HG03565 (cell line): ENCODE measurements at regions not wholly inside any gene's neighbourhood (a gene's known extent, or its start where the extent isn't known, plus 50 kb on each side); places are given as distances from the start of the nearest gene placed in this dataset.

ENCODE experiments used
- ATAC-seq: cut with Tn5 transposase; IDR thresholded peaks from one replicate; pipeline ENCODE4 v1.9.1; 2021; ENCODE audit warnings: mild to moderate bottlenecking, moderate library complexity; ENCODE audit not compliant: unreplicated experiment

DNA sequence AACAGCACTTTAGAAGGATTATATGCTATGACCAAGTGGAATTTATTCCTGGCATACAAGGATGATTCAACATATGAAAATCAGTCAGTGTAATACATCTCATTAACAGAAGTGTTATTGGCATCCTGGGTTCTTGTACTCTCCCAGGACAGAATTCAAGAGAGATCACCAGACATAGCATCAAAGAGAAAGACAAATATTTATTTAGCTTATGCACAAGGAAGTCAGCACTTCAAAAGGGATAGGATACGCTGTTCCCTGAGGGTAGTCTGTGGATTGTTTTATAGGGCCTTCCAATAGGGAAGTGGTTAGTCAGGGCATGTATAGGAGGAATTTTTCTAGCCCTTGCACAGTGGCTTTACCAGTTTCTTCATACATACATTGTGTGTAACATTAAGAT is 1238.0 kb downstream of the PCDH17 start:
- ATAC-seq, result no peak

DNA sequence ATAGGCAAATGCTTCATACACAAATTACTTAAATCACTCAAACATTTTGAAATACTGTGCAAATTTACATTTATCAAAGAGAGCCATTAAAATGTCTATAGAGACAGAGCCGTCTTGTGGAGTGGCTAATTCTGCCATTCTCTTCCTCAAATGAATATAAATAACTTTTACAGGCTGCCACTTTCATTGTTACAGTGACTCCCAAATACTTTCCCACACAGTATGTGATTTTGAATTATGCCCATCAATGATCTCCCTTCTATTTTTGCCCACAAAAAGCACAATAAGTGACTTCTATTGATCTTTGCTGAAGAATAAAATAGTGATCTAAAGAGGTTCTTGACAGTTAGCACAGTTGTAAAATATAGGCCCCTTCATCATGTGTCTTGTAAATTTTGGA is 1244.9 kb downstream of the PCDH17 start:
- no peak for ATAC-seq

DNA sequence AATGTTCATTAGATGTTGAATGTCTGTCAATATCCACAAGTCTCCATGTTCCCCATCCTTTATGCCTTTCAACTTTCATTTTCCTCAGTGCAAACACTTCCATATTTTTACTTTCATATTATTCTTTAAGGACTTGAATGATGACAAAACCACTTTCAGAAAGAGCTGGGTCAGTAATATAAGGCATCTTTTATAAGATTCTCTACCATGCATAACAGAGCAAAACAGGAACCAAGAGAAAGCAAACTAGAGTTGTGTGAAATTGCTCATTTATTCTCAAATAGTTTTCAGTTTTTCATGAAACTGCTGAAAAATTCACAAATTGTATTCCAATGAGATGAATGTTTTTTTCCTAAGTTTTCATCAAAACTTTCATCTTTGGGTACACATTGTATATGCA is 1247.6 kb downstream of the PCDH17 start:
- ATAC-seq, result no peak

DNA sequence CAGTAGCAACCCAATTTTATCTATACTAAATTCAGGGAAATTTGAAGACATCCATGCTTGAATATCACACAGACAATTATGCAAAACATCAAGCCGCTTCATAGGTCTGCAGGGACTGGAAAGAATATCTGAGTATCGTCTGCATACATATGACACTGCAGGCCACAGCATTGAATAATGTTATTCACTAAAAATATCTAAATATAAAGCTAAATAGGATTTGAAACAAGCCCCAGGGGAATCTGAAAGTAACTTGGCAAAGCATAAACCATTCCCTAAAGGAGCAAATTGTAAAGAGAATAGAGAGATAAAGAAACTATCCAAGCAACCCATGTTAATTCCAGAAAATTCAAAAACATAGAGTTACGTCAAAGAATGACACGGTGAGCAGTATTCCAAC is 1251.0 kb downstream of the PCDH17 start:
- ATAC-seq, result no peak

DNA sequence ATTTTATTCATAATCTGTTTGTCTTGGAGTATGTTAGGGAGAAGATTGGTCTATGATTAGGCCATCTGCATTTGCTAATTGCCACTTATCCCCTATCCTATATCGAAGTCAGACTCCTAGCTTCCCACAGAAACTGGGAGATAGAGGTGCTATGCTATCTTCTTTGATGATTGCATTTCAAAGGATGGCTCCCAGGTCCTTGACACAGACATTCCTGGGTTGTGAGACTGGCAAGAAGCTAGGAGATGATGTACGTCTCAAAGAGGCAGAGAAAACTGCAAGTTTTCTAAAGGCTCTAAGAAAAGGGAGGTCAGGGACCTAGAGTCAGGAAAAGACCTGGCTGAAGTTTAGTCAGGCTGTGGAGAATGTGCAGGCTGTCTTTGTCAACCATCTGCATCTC is 1251.9 kb downstream of the PCDH17 start:
- no peak for ATAC-seq

DNA sequence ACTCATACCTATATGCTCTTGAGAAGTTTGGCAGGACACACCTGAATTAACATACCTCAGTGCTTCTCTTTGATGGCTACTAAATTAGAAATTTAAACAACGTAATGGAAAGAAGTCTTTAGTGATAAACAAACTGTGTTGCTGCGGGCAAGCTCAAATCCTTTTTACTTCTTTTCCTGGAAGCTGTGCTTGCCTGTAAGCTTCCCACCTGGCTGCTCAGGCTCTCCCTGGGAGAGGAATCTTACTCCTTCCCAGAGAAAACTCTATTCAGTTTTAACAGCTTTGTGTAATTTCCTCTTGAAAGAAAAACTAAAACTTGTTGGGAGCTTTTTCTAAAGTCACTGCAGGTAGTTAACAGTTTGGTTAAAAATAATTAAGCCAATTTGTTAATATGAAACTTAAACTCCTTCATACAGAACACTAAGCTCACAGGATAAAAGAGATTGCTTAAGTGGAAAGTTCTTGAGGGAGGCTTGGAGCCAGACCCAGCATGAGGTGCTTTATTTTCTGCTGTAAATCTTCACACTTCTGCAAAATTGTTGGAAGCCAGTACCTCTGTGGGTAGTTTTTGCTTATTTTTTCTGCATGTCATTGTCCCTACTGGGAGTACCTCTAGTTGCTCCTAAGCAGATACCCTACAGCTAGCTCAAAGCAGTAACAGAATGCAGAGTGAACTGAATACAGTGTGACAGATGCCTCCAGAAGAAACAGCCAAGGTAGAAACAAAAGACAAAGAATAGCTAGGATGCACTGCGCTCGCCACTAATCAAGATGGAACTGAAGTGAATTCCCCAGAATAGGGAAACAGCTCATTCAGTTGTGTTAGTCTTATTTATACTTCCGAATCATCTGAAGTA is 1253.0 kb downstream of the PCDH17 start:
- ATAC-seq, result no peak

DNA sequence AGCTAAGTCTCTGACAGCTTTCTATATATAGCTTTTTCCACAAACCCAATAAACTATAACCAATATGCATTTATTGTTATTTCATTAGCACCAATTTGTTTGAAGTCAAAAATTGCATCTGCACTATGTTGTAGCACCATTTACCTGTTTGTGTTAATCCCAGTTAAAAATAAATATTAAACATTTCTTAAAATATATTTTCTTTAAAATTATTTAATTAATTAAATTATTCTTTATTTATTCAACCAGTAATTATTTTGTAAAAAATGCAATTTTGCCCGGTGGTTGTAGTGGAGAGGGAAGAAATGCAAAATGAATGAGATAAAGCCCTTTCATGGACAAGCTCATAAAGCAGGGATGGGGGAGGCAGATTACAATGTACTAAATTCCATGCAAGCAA is 1257.9 kb downstream of the PCDH17 start:
- ATAC-seq, result no peak

DNA sequence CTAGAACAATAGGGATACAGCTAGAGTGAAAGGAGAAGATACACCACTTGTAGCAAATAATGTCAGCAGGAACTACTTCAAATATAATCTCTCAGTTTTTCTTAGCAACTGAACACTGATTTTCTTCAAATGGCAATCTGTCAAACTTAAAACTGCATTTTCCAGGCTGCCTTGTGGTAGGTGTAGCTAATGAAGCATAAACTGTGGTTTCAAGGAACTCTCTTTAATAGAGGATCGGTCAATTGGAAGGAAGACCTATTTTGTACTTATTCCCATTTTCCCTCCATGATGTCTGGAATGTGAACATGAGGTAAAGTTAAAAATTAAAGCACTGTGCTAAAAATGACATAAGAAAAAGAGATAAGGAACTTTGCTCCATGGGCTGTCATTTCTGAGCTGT is 1261.9 kb downstream of the PCDH17 start:
- ATAC-seq, result no peak

DNA sequence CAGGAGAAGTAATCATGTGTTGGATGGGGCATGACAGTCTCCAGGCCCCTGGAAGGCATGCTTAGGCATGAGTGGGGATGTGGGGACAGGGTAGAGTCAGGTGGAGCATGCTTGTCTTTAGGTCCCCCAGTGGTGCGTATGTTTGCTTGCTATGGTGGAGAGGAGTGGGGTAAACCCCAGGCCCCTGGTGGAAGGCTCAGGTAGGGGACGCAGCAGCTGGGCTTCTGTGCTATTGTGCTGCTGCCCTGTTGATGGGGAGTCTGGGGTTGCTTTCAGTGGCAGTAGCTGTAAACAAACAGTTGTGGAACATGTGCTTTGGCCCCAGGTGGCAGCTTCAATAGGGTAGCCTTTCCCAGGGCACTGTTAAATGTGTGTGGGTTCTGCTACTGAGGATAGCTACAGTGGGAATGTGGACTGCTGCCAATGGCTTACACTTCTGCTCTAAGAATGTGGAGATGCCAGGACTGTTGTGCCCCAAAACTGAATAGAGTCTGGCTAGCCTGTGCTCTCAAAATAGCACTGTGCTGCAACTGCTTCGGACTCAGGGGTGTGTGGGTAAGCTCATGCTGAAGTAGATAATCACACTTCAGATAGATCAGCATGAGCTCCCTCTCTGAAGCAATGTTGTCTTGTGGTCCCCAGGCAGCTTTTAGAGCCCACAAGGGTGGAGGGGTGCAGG is 1257.3 kb downstream of the DIAPH3 start:
- ATAC-seq, result no peak

DNA sequence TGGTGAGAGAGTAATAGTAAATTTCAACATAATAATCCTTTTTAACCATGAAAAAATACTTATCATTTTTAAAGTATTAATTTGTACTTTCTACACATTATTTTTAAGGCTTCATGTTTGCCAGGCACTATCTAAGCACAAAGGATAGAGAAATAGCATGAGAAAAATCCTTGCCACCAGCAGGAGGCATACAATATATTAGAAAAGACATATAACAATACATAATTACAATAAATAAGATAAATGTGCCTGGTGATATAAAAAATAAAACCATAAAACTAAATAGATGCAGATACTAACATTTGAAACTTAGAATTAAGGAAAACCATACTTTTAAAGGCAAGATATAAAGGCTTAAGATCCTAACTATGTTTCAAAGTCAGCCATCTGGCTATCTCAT is 1256.4 kb downstream of the DIAPH3 start:
- ATAC-seq, result no peak

DNA sequence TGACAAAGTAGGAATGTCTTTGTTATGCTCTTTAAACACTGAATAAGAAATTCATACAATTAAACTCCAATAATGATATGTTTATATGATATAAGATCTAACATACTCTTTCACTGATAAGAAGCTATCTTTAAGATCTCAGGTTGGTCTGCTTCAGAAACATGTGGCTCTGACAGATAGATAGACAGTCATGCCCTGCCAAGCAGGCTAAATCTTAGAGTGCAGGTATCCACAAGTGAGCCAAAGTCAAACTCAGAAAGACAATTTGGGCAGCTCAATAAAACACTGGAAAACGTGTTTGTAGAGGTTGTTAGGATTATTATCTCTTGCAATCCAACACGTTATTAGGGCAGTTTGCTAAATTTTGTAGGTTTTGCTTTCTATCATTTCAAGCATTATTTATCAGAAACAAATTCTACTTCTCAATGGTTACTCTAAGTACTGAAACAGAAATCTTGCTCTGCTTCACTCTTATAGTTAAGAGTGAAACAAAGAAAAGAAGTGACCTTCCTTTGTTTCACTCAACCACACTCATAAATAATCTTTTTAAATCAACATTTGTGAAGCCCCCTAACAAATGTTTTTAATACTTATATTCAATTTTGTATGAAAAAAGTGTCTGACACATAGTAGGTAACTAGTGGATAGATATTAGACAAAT is 1255.6 kb downstream of the DIAPH3 start:
- ATAC-seq, result peak; percentile 44

DNA sequence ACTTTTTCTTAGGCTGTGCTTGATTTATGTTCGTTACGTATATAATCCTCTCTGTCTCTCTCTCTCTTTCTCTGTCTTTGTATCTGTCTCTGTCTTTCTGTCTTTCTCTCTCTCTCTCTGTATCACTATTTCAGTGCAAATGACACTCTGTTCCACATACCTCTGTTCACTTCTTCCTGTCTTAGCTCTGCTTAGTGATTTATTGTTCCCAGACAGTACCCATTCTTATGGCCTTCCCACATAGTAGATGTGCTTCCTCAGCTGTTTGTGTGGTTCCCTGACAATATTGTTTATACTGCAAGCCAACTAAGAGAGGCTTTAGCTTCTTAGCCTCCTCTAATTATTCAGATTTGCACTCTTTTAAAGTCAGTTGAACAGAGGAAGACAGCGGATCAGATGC is 1244.2 kb downstream of the DIAPH3 start:
- ATAC-seq, result no peak

DNA sequence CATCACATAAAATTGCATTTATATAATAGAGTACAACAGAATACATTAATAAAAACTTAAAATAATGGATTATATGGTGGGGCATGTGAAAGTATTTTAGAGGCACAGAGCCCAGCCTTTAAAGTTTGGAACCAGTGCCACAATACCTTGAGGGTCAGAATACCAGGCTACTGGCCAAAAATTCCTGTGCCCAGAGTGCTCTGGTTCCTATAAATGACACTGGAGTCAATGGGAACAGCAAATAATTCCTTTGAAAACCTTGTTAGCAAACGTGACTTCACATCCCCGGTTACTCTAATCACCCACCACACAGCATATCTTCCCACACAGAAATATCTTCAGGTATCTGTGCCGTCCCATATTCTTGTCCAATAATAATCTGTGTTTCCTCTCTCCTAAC is 1242.6 kb downstream of the DIAPH3 start:
- ATAC-seq, result no peak

DNA sequence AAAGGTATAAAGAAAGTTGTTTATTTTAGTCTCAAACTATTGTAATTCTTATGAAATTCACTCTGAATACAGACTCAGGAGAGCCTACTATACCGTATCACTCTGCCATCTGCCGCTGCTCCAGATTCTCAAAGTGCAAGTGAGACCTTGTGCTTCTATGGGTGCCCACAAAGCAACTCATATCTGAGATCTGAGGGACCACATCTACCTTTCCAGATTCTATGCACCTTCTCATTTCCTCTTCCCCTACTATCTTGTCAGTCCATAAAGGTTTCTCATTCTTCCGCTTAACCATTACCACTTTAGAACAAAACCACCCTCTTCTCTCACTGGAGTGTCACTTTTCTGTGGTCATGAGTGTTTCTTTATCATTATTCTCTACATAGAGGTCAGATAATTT is 1236.9 kb downstream of the DIAPH3 start:
- ATAC-seq, result no peak

DNA sequence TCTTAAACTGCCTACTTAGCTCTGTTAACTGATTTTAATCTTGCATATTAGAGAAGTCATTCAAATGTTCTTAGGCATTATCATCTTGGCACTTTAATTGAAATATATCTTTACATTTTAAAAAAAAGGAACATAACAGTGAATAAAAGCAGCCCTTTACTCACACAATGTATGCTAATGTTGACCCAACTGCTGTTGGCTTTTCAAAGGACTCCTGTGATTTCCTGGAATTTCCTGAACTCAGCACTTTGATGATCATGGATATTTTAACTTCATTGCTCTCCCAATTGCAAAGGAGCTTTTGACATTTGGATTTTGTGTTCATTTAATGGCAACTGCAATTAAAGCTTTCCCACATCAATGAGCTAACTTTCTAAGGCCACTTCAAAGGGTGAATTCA is 1230.3 kb downstream of the DIAPH3 start:
- ATAC-seq, result no peak

DNA sequence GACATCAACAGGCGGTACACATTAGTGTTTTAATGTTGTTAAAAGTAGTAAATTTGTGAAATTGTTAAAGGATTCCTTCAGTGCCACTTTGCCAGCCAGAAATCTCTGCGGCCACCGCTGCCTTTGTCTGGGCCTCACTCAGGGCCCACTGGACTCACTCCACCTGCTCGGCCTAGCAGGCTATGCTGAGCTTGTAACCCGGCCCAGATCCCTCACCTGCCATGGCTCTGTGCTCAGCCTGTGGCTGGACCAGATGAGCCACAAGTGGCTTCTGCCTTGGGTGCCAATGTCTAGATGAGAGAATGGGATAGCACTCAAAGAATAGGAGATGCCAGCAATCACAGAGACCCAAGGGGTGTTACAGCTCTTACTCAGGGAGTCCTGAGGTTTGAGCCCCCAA is 1228.0 kb downstream of the DIAPH3 start:
- ATAC-seq, result no peak

DNA sequence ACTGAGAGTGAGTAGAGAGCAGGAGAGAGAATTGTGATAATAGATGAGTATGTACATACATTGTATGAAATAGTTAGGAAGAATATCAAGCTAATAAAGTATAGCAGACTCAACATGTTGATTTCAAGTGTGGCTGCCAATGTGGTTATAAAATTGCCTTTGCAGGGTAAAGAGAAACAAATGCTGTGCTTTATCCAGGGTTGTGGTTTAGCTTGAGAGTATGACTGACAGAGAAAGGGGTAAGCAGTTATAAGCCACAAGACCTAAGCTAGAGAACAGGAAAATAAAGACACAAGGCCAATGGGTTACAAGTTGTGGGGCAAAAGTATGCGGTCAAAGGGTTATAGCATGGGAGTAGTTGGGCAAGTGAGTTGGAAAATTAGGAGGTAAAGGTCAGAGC is 1217.5 kb downstream of the DIAPH3 start:
- ATAC-seq, result no peak

DNA sequence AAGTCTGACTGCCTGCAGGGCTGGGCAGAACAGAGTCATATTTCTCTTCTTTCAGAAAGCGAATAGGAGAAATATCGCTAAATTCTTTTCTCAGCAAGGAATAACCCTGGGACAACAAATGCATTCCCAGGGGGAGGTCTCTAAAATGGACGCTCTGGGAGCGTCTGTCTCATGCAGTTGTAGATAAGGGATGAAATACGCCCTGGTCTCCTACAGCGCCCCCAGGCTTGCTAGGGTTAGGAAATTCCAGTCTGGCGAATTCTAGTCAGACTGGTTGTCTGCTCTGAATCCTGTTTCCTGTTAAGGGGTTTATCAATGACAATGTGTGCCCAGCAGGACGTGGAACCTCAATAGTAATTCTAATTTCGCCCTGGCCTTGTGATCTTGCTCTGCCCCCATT is 1214.1 kb downstream of the DIAPH3 start:
- ATAC-seq, result no peak

DNA sequence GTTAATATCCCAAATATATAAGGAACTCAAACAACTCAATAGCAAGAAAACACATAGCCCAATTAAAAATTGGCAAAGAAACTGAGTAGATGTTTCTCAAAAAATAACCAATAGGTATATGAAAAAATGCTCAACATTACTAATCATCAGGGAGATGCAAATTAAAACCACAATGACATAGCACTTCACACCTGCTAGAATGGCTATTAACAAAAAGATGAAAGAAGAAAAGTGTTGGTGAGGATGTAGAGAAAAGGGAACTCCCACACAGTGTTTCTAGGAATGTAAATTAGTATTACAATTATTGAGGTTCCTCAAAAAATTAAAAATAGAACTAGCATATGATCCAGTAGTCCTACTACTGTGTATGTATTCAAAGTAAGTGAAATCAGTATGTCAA is 1212.8 kb downstream of the DIAPH3 start:
- ATAC-seq, result no peak

DNA sequence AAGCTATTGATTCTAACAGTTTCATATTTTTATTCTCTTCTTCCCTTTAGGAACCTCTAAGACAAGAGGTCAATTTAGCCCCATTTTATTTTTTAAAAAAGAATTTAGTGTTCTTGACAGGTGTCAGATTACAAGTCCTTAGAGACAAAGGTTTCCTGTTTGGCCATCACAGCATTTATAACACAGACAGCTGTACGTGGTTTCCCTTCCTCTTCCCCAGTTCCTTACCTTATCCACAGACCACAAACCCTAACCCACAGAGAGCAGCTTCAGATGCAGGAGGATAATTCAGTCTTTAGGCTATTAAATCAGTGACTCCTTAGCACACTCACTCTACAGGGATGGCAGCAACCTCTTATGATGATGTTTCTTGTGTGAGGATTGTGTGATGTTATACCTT is 1210.1 kb downstream of the DIAPH3 start:
- peak; percentile 81 for ATAC-seq

DNA sequence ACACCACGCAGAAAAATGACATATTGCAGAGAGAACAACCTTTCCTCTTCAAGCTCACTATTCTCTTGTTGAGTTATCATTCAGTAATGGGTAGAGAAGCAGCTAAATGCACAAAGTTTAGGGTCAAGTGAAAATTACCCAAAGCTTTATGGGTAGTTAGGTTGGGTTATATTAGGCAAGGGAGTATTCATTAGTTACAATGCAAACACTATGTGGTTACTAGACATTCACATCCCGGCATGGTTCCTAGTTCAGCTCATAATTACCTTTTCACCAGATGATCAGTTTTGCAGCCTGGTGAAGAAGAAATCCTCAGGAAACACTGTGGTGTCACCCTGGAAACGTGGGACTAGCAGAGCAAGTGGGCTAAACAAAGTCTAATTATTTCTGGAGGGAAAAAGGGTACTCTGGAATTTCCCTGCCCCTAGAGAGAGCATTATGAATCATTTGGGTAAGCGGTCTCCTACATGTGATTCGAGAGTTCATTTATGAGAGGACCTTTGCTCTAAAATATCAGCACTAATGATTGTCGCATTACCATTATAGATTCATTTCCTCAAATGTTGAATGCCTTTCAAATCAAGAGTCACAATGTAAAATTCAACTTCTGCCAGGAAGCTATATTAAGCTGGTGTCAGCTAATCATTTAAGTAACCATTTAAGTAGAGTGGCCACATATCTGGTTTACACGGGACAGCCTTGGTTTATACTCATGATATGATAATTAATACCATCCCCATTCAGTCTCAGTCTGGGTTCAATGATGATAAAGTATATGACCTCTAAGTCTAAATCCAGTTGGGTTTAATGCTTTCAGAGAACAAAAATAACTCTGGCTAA is 1208.0 kb downstream of the DIAPH3 start:
- peak; percentile 50 for ATAC-seq
